Osteocyte (in vitro differentiated cells): ENCODE measurements at regions not wholly inside any gene's neighbourhood (a gene's known extent, or its start where the extent isn't known, plus 50 kb on each side); places are given as distances from the start of the nearest gene placed in this dataset.

ENCODE experiments used
- DNase-seq: peaks from one replicate; pipeline ENCODE4 v3.0.0; 2021; ENCODE audit warnings: mixed read lengths; ENCODE audit not compliant: unreplicated experiment; ENCODE audit errors: extremely low spot score
- H3K27ac Mint-ChIP-seq: one replicate; pipeline ENCODE4 v1.8.0; 2021; ENCODE audit warnings: mild to moderate bottlenecking, mixed read lengths; ENCODE audit not compliant: unreplicated experiment
- H3K27me3 Mint-ChIP-seq: one replicate; pipeline ENCODE4 v1.8.0; 2021; ENCODE audit warnings: mixed read lengths; ENCODE audit not compliant: unreplicated experiment
- H3K36me3 Mint-ChIP-seq: one replicate; pipeline ENCODE4 v1.8.0; 2021; ENCODE audit warnings: mixed read lengths; ENCODE audit not compliant: unreplicated experiment
- H3K4me1 Mint-ChIP-seq: one replicate; pipeline ENCODE4 v1.8.0; 2021; ENCODE audit warnings: mixed read lengths; ENCODE audit not compliant: unreplicated experiment
- H3K4me3 Mint-ChIP-seq: one replicate; pipeline ENCODE4 v1.8.0; 2021; ENCODE audit warnings: mild to moderate bottlenecking, moderate library complexity, mixed read lengths; ENCODE audit not compliant: unreplicated experiment
- H3K9me3 Mint-ChIP-seq: one replicate; pipeline ENCODE4 v1.8.0; 2021; ENCODE audit warnings: mixed read lengths; ENCODE audit not compliant: unreplicated experiment
- CTCF ChIP-seq: fragments of 200-600 bp; sonication (generic); IDR thresholded peaks from 2 replicates; pipeline ENCODE4 v1.5.0; 2021; ENCODE audit warnings: antibody characterized with exemption, mild to moderate bottlenecking, moderate library complexity

- H3K27ac Mint-ChIP-seq, result no peak overlapping the region
- H3K9me3 Mint-ChIP-seq, result peaks cover 13% of the 10 kb centered on the region
- peaks cover 9% of the 10 kb centered on the region for H3K4me1 Mint-ChIP-seq
- H3K4me3 Mint-ChIP-seq, result no peak overlapping the region
- no peaks in the 10 kb centered on the region for H3K36me3 Mint-ChIP-seq
- H3K27me3 Mint-ChIP-seq, result no peaks in the 10 kb centered on the region
- no peak for TF ChIP-seq CTCF
- DNase-seq, result no peak
Measured at GRCh38 chr6:151185148-151185547, 54.6 kb upstream of the AKAP12 start.

- Mint-ChIP-seq H3K4me3 (no peak overlapping the region), H3K4me1 (peaks cover 9% of the 10 kb centered on the region), H3K27me3 (no peaks in the 10 kb centered on the region), H3K9me3 (peaks cover 13% of the 10 kb centered on the region), H3K36me3 (no peaks in the 10 kb centered on the region), H3K27ac (peak overlapping the region; percentile 5)
- no peak for DNase-seq
- TF ChIP-seq CTCF, result no peak
Measured at GRCh38 chr6:151186306-151186705, 53.5 kb upstream of the AKAP12 start.

- Mint-ChIP-seq H3K27ac (peak overlapping the region; percentile 5), H3K4me3 (no peak overlapping the region), H3K27me3 (no peaks in the 10 kb centered on the region), H3K4me1 (peaks cover 9% of the 10 kb centered on the region), H3K9me3 (peaks cover 13% of the 10 kb centered on the region), H3K36me3 (no peaks in the 10 kb centered on the region)
- TF ChIP-seq CTCF, result no peak
- no peak for DNase-seq
Measured at GRCh38 chr6:151186804-151187330, 52.9 kb upstream of the AKAP12 start.
